AG08395 (cell line): ENCODE measurements at regions not wholly inside any gene's neighbourhood (a gene's known extent, or its start where the extent isn't known, plus 50 kb on each side); places are given as distances from the start of the nearest gene placed in this dataset.

Source experiments
- DNase-seq: peaks from one replicate; pipeline ENCODE4 v3.0.0; 2012; ENCODE audit warnings: mixed read lengths, low spot score

- peak; percentile 82 for DNase-seq
Measured at GRCh38 chr5:34486160-34486848, 169.8 kb upstream of the RAI14 start.

- no peak for DNase-seq
Measured at GRCh38 chr5:34486849-34487158, 169.3 kb upstream of the RAI14 start.

DNA sequence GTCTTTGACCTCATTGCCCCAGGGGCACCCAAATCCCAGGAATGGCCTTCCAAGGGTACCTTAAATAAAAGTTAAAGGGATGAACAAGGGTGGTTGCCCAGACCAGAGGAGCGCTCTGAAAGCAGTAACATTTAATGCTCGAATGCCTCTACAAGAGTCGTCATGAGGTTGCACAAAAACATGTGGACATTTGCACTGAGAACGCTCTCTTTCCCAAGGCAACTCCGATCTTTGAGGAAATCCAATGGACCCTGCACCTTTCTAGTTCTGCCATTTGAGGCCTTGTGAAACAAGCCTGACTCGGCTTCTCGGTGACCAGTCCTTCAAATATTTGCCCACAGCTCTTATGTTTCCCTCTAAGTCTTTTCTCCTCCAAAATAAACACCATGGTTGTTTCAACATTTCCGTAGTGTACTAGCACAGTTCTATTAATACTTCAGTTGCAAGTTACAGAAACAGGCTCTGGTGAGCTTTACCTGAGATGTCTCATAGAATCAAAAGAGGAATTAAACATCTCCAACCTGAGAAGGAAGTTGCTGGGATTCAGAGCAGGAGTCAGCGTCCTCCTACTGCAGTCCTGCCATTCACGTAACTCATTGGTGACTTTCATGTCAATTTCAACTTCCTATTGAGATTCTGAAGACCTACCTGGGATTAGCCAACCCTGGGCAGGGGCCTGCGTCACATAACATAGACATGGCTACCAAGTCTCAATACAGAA lies 168.8 kb upstream of the RAI14 start:
- peak; percentile 82 for DNase-seq

DNA sequence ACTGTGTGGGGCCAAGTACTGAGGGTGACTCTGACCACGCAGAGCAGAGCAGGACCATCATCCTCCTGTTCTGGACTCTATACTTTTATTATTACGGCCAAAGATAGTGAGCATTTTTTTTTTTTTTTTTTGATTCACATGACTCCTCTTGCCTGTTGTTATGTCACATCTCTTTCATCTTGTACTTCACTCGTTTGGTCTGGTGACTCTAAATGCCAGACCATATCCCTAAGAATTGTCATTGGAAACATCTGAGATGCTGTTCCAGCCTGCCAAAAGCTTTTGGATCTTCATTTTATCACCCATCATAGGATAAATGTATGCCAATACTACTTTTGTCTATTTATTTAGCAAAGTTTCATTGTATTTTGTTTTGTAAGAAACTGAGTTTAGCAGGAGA lies 168.2 kb upstream of the RAI14 start:
- peak; percentile 18 for DNase-seq

- no peak for DNase-seq
Measured at GRCh38 chr5:34488984-34489383, 167.1 kb upstream of the RAI14 start.

DNA sequence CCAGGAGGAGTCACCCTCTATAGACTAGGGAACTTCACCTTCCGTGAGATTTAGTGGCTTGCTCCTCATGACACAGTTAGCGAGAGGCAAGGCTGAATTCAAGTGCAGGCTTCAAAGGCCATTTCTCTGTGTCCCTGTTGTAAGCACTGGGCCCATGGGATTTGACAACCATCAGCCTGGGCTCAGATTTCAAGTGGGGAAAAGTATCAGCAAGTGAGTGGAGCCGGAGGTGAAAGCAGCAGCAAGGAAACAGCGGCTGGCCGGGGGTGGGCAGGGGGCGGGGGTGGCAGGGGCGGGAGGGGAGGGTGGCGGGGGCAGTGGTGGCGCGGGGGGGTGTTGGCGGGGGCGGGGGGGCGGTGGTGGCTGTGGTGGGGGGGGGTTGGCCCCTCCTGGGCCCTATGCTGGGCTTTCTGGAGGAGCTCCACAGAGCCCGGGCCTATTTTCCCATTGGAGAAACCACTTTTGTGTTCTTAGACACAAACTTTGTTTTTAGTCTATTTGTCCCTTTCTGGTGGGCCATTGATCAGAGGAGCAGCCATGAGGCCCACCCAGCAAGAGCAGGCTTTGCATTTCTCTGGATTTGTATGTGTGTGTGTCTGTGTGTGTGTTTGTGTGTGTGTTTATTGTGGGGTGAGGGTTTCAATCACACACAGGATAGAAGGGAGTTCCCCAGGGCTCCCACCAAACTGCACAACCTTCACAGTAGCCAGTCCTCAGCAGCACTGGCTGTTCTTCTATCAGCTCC lies 165.4 kb upstream of the RAI14 start:
- DNase-seq, result no peak

- DNase-seq, result peak; percentile 33
Measured at GRCh38 chr5:34491251-34491620, 164.9 kb upstream of the RAI14 start.

- peak; percentile 77 for DNase-seq
Measured at GRCh38 chr5:34494111-34494755, 161.9 kb upstream of the RAI14 start.

- no peak for DNase-seq
Measured at GRCh38 chr5:34495178-34495577, 160.9 kb upstream of the RAI14 start.

DNA sequence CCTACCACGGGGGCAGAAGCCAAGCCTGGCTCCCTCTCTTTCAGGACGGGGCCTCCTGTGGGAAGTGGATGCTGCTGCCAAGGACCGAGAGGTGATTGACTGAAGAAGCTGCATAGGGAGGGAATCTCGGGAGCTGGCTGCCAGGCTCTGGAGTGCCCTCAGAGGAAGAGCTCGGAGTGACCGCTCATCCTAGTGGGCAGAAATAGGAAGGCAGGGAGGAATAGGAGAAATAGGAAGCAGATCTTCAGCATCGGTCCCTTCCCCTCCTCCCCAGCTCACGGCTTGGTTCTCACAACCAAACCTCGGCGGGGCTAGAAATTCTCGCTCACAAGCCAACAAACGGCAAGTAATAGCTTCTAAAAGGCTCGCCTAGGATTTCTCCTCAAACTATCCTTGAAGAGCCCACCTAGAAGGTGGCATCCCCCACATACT lies 159.9 kb upstream of the RAI14 start:
- no peak for DNase-seq

- DNase-seq, result no peak
Measured at GRCh38 chr5:34496701-34497469, 159.2 kb upstream of the RAI14 start.

GRCh38 chr5:34497470-34497808 lies 158.7 kb upstream of the RAI14 start:
- no peak for DNase-seq

DNA sequence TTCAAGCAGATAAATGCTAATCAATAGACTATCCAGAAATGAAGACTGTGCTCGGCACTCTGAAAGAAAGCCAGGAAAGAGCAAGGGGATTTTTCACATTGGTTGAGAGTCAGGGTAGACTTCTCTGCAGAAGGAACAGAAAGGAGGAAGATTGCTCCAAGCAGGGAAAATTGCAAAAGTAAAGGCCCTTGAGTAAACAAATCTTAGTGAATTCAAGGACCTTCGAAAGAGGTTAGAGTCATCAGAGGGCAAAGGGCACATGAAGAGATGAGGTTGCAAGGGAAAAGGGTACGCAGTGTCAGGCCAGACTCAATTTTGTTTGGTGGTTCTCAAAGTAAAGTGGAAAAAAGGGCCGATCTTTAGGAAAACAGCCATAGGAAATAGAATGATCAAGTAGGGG lies 157.6 kb upstream of the RAI14 start:
- DNase-seq, result no peak

DNA sequence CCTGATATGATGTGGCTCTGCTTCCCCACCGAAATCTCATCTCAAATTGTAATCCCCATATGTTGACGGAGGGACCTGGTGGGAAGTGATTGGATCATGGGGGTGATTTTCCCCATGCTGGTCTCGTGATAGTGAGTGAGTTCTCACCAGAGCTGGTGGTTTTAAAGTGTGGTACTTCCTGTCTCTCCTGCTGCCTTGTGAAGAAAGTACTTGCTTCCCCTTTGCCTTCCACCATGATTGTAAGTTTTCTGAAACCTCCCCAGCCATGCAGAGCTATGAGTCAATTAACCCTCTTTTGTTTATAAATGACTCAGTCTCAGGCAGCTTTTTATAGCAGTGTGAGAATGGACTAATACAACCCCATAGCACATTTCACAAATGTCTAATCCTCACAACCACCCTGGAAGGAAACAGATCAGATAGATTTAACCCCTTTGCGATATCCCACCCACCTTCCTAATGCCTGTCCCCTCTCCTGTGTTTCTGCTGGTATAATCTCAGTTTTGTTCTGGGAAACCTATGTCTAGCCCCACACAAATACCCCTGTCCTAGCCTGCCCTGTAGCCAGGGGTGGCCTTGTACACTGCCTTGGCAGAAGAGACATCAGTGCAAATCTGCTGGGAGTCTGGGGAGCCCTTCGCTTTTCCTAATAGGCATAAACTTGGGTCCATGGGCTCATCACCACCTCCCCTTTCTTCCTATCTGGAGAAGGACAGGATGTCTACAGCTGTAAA lies 157.0 kb upstream of the RAI14 start:
- peak; percentile 53 for DNase-seq

DNA sequence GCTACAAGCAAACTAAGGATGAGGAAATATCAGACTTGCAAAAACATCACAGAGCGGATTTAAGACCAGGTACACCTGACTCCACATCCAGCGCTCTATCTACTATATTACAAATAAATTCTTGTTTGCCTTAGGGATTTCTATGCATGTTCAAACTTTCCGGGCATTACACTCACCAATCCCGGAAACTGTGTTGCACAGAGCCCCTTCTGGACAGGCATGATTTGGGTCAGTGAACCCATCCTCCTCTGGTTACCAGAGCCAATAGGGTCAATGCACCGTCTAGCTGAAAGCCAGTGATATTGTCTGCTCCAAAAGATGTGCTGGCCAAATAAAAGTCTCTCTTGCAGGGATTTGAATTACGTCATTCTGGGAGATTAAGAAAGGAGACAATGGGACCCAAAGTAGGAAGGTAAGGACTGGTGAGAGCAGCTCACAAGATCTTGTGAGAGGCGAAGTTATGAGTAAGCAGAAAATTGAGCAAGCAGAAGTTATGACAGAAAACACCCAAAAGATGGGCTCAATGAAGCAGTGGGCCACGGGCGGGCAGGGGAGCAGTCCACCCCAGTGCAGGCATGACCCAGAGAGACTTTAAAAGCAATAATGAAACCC lies 155.8 kb upstream of the RAI14 start:
- no peak for DNase-seq

- no peak for DNase-seq
Measured at GRCh38 chr5:34501016-34501415, 155.1 kb upstream of the RAI14 start.

DNA sequence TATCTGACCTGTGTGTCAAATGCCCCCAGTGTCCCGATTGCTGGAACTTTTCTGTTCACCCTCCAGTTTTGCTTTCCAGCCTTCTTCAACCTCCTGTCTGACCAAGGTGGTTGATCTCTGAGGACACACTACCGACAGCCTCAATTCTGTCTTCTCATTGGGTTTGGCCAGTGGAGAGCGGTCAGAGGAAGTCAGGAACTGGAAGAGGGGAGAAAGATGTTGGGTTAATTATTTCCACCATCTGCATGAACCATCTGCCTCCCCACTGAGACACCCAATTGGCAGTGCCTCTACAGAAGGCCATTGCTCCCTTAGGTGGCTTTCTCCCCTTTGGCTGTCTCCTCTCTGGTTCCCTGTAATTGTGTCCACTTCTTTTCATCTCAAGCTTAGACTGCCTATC lies 154.3 kb upstream of the RAI14 start:
- no peak for DNase-seq

GRCh38 chr5:34502581-34502980 lies 153.5 kb upstream of the RAI14 start:
- DNase-seq, result no peak

- DNase-seq, result no peak
Measured at GRCh38 chr5:34503379-34504253, 152.5 kb upstream of the RAI14 start.

DNA sequence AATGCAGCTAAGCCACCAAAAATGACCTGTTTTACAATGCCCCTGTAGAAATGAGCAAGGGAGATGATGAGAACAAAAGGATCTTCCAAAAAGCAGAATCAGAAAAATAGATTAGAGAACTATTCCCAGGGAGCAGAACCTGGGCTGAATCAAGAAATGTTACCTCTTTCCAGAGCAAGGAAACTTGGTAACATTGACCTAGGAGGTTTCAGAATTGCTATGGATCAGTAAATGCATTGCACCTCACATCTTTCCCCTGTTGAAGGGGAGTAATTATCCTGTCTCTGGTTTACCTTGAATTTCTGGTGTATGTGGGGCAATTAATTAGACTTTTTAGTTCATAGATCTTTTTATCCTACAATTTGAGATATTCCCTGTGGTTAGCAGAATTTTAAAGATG lies 151.2 kb upstream of the RAI14 start:
- DNase-seq, result no peak
